Ishikawa (cell line): ENCODE measurements at regions not wholly inside any gene's neighbourhood (a gene's known extent, or its start where the extent isn't known, plus 50 kb on each side); places are given as distances from the start of the nearest gene placed in this dataset.

Source experiments
- CEBPB ChIP-seq: IDR thresholded peaks from 2 replicates; pipeline ENCODE4 v1.6.1; 2012
- CREB1 ChIP-seq: IDR thresholded peaks from 2 replicates; pipeline ENCODE4 v1.6.1; 2012; ENCODE audit warnings: low read depth
- EGR1 ChIP-seq: IDR thresholded peaks from 2 replicates; pipeline ENCODE4 v1.6.1; 2012
- EP300 ChIP-seq: IDR thresholded peaks from 2 replicates; pipeline ENCODE4 v1.6.1; 2012; ENCODE audit warnings: borderline replicate concordance
- FOXM1 ChIP-seq: IDR thresholded peaks from 2 replicates; pipeline ENCODE4 v1.6.1; 2012; ENCODE audit warnings: low read depth, borderline replicate concordance
- NFIC ChIP-seq: IDR thresholded peaks from 2 replicates; pipeline ENCODE4 v1.6.1; 2012
- RAD21 ChIP-seq: IDR thresholded peaks from 2 replicates; pipeline ENCODE4 v1.6.1; 2012; ENCODE audit warnings: low read depth
- TAF1 ChIP-seq: IDR thresholded peaks from 2 replicates; pipeline ENCODE4 v1.6.1; 2012; ENCODE audit warnings: low read depth, mild to moderate bottlenecking
- TCF12 ChIP-seq: IDR thresholded peaks from 2 replicates; pipeline ENCODE4 v1.6.1; 2012; ENCODE audit warnings: low read depth
- TEAD4 ChIP-seq: IDR thresholded peaks from 2 replicates; pipeline ENCODE4 v1.6.1; 2012
- YY1 ChIP-seq: IDR thresholded peaks from 2 replicates; pipeline ENCODE4 v1.6.1; 2012; ENCODE audit warnings: low read depth
- ZBTB7A ChIP-seq: IDR thresholded peaks from 2 replicates; pipeline ENCODE4 v1.6.1; 2012; ENCODE audit warnings: low read depth
- TF ChIP-seq, protein P1 (sequence below): IDR thresholded peaks from 2 replicates; pipeline ENCODE4 v1.6.1; 2012
- TF ChIP-seq, protein P2 (sequence below): IDR thresholded peaks from 2 replicates; pipeline ENCODE4 v1.6.1; 2012
- TF ChIP-seq, protein P3 (sequence below): IDR thresholded peaks from 2 replicates; pipeline ENCODE4 v1.6.1; 2012; ENCODE audit warnings: low read depth, mild to moderate bottlenecking

DNA sequence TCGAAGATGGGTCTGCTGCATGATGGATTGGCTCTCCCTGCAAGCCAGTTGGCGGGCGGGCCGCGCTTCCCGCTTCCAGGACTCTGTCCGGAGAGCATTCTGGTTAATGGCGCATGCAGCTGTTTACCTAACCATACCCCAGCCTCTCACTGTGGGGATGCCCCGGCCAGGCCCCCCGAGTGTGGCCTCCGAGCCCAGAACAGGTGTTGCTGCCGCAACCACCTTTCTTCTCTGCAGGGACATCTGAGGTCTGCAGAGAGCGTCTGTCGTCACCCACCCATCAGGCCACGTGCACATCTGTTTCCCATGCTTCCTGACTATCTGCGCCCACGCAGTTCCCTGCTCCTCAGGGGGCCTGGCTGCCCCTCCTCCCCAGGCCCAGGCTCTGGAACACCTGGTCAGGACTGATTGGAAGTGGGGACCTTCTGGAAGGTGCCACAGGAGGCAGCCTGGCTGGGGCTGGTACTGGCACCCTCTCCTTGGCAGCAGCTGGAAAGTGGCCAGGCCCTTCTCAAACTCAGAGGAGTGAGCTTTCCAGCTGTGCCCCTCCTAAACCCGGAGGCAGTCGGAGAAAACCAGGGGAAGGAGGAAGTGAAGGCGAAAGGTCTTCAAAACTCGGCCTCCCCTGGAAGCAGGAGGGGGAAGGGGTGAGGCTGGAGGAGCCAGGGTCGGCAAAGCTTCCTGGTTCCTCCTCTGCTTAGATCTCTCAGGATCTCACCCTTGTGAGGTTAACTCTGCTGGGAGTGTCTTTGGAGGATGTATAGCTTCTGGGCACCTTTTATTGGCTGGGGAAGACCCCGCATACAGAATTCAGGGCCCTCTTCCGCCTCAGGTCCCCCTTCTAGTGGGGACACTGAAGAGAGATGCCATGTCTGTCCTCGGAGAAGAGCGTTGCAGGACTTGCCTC is 64.5 kb upstream of the CIBAR2 start:
- TF ChIP-seq EGR1, result peak; percentile 55; the same call in 1 of the 2 replicates
- TF ChIP-seq, protein P1, sequence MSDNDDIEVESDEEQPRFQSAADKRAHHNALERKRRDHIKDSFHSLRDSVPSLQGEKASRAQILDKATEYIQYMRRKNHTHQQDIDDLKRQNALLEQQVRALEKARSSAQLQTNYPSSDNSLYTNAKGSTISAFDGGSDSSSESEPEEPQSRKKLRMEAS, result no peak

DNA sequence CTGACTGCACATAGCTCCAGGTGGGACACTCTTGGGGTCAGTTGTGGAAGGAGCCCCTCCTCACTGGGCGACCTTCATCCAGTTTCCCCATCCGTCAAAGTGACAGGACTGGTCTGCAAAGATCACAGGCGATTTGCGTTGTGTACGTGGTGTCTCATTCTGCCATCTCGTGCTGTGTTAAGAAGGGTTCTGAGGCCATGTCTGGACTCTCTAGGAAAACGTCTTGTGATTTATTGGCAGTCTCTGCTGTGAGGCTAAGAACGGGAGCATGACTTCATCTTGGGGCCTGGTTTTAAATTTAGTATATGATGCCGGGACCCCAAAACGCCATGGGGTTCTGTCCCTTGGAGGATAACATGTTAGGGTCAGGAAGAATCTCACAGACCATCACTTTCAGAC is 65.2 kb upstream of the CIBAR2 start:
- TF ChIP-seq CEBPB (no peak), TEAD4 (no peak), TAF1 (no peak), EP300 (no peak), NFIC (no peak), RAD21 (no peak), CREB1 (no peak), TCF12 (no peak), FOXM1 (no peak), EGR1 (no peak), YY1 (no peak), ZBTB7A (no peak)
- TF ChIP-seq, protein P2, sequence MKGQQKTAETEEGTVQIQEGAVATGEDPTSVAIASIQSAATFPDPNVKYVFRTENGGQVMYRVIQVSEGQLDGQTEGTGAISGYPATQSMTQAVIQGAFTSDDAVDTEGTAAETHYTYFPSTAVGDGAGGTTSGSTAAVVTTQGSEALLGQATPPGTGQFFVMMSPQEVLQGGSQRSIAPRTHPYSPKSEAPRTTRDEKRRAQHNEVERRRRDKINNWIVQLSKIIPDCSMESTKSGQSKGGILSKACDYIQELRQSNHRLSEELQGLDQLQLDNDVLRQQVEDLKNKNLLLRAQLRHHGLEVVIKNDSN, result no peak
- TF ChIP-seq, protein P1, result no peak
- TF ChIP-seq, protein P3, sequence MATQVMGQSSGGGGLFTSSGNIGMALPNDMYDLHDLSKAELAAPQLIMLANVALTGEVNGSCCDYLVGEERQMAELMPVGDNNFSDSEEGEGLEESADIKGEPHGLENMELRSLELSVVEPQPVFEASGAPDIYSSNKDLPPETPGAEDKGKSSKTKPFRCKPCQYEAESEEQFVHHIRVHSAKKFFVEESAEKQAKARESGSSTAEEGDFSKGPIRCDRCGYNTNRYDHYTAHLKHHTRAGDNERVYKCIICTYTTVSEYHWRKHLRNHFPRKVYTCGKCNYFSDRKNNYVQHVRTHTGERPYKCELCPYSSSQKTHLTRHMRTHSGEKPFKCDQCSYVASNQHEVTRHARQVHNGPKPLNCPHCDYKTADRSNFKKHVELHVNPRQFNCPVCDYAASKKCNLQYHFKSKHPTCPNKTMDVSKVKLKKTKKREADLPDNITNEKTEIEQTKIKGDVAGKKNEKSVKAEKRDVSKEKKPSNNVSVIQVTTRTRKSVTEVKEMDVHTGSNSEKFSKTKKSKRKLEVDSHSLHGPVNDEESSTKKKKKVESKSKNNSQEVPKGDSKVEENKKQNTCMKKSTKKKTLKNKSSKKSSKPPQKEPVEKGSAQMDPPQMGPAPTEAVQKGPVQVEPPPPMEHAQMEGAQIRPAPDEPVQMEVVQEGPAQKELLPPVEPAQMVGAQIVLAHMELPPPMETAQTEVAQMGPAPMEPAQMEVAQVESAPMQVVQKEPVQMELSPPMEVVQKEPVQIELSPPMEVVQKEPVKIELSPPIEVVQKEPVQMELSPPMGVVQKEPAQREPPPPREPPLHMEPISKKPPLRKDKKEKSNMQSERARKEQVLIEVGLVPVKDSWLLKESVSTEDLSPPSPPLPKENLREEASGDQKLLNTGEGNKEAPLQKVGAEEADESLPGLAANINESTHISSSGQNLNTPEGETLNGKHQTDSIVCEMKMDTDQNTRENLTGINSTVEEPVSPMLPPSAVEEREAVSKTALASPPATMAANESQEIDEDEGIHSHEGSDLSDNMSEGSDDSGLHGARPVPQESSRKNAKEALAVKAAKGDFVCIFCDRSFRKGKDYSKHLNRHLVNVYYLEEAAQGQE, result no peak

DNA sequence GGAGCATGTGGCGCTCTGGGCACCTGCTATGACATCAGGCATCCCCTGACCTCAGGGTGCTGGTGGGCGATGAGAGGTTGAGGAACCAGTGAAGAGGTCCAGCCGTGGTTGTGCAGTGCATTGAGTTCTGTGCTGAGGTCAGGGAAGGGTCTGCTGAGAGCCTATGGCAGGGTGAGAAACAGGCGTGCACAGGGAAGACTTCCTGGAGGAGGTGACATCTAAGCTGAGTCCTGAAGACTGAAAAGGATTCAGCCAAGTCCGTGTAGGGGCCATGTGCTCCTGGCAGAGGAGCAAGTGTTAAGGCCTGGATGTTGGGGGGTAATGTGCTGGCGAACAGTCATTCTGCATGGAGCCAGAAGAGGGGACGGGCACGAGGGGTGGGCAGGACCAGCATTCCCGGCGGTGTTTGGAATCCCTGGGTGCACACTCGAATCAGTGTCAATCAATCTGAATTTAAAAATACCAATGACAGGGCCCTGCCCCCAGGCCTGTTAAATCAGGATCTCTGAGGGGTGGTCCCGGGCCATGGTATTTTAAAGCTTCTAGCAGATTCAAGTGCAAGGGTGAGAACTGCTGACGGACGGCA is 65.8 kb upstream of the CIBAR2 start:
- TF ChIP-seq, protein P1, result no peak
- TF ChIP-seq, protein P2, result no peak
- TF ChIP-seq TAF1, result no peak
- TF ChIP-seq CREB1, result no peak
- TF ChIP-seq YY1, result no peak
- TF ChIP-seq, protein P3, result no peak
- no peak for TF ChIP-seq FOXM1
- no peak for TF ChIP-seq TEAD4
- TF ChIP-seq CEBPB, result no peak
- no peak for TF ChIP-seq NFIC
- no peak for TF ChIP-seq RAD21
- TF ChIP-seq EGR1, result no peak
- no peak for TF ChIP-seq EP300
- TF ChIP-seq ZBTB7A, result no peak
- TF ChIP-seq TCF12, result no peak

DNA sequence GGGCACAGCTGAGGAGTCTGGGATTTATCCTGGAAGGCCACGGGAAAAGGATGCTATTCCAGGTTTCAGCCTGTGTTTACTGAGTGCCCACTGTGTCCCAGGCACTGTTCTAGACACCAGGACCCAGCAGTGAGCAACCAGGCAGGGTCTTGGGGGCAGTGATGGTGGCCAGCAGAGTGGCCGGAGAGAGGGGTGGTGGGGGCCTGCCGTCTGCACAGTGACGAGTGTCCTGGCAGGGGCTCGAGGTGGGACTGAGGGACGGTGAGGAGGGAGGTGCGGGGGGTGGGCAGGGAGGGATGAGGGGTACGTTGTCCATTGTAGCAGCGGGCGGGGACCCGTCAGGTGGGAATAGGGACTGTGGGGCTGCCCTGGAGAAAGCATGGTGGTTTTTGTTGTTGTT is 66.3 kb upstream of the CIBAR2 start:
- TF ChIP-seq TEAD4 (no peak), ZBTB7A (no peak), TCF12 (no peak)

DNA sequence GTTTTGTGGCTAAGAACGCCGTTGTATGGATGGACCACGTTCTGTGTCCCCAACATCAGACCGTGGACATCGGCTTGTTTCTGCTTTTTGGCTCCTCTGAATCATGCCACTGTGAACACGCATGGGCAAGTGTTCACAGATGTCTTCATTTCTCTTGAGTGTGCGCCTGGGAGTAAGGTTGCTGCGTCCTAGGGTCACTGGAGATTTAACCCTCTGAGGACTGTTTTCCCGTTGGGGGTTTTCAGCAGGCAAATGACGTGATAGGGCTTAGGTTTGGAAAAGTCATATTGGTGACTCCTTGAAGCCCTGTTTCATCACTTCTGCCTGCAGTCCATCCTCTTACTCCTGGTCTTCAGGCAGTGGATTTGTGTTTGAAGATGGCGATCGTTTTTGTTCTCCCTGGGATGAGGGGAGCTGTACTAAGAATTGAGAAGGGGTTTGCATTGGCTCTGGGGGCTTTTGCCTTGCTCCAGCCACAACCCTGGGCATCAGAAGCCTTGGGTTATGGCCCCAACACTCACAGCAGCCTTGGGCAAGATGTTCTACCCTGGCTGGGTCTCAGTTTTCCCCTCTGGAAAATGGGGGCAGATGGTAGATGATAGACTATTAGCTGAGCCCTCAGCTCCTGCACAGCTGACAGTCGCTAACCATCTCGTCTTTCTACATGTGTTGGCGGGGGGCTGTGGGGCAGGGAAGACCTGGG is 67.2 kb upstream of the CIBAR2 start:
- TF ChIP-seq CREB1 (no peak), FOXM1 (no peak), RAD21 (no peak), YY1 (no peak), EGR1 (no peak), ZBTB7A (no peak), NFIC (no peak), TCF12 (no peak), TEAD4 (no peak), TAF1 (no peak), EP300 (no peak), CEBPB (no peak)
- TF ChIP-seq, protein P2, result no peak
- TF ChIP-seq, protein P1, result no peak
- TF ChIP-seq, protein P3, result no peak
